B cell (primary cell): ENCODE measurements at regions not wholly inside any gene's neighbourhood (a gene's known extent, or its start where the extent isn't known, plus 50 kb on each side); places are given as distances from the start of the nearest gene placed in this dataset.

Experiments used
- EZH2 ChIP-seq: IDR thresholded peaks from 2 replicates; pipeline ENCODE4 v1.6.1; 2012; ENCODE audit warnings: borderline replicate concordance, low read depth, mild to moderate bottlenecking, moderate library complexity, low read length; ENCODE audit not compliant: insufficient read depth, poor library complexity, severe bottlenecking
- TF ChIP-seq, protein P1 (sequence below): fragments of 200-600 bp; IDR thresholded peaks from one replicate; pipeline ENCODE4 v1.8.0; 2022; ENCODE audit warnings: antibody characterized with exemption, mild to moderate bottlenecking

GRCh38 chr2:57614988-57615387, 431.6 kb upstream of the VRK2 start:
- TF ChIP-seq, protein P1, sequence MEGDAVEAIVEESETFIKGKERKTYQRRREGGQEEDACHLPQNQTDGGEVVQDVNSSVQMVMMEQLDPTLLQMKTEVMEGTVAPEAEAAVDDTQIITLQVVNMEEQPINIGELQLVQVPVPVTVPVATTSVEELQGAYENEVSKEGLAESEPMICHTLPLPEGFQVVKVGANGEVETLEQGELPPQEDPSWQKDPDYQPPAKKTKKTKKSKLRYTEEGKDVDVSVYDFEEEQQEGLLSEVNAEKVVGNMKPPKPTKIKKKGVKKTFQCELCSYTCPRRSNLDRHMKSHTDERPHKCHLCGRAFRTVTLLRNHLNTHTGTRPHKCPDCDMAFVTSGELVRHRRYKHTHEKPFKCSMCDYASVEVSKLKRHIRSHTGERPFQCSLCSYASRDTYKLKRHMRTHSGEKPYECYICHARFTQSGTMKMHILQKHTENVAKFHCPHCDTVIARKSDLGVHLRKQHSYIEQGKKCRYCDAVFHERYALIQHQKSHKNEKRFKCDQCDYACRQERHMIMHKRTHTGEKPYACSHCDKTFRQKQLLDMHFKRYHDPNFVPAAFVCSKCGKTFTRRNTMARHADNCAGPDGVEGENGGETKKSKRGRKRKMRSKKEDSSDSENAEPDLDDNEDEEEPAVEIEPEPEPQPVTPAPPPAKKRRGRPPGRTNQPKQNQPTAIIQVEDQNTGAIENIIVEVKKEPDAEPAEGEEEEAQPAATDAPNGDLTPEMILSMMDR, result no peak
- no peak for TF ChIP-seq EZH2
